Dedifferentiated amniotic fluid mesenchymal stem cell (primary cell): ENCODE measurements at regions not wholly inside any gene's neighbourhood (a gene's known extent, or its start where the extent isn't known, plus 50 kb on each side); places are given as distances from the start of the nearest gene placed in this dataset.
"Not testable (repeated sequence)": the region's sequence is repeated elsewhere in the genome, so short reads cannot be mapped to it uniquely, and the experiment has no call there.

ENCODE experiments used
- DNase-seq: peaks from one replicate; pipeline ENCODE4 v3.0.0-alpha.2; 2016; ENCODE audit errors: extremely low spot score

DNA sequence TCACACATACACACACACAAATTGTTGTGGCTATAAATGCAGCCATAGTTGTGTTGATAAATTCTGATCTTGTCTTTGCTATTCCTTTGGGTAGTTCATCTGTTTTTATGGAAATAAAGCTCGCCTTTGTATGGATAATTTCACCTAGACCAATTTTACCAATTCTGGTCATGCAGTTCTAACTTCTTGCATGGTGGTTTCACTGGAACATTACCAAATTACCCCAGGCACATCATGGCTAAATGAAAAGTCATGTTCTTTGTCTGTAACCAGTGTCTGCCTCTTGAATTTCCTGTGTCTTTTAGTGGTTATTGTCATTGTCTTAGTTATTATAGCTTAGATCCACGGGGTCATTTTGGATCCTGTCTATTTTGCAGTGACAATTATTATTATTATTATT, 50.3 kb upstream of the TMC1 start:
- DNase-seq, result no peak

DNA sequence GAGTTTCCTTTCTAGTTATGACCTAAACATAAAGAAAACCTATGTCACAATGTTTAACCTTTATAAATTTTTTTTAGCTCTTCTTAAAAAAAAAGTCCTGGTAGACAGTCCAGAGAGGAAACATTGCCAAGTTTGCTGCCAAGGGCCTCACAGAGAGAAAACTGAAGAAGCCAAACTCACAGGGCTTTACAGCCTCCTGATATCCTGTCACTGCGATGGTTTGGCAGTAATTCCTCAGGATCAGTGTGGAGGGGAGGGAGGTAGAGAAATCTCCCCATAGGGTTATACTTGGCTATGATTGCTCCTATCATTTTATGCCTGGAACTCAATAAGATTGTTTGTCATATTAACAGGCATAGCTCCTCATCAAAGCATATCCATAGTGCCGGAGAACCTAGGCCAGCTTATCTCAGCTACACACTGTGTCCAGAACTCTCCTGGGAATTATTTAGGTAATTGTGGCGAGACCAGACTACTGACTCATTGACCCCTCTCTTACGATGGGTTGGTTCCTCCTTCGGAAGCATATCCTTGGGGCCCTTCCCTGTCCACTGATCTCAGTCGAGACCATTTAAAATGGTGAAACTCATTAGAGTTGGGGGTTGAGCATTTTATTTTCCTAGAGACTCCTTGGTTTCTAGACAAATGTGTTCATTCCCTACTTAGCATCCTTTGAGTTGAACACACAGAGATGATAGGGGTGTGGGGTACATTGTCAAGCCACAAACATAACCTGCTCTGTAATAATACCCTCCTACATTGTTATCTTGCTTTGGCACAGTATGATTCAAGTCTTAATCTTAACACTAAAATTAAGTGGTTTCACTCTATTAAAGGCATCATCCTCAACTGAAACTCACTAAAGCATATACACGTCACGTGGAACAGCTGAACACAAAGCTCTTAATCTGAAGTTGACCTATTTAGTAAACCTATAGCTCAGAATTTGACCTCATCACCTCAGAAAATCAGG, 53.4 kb upstream of the TMC1 start:
- no peak for DNase-seq

DNA sequence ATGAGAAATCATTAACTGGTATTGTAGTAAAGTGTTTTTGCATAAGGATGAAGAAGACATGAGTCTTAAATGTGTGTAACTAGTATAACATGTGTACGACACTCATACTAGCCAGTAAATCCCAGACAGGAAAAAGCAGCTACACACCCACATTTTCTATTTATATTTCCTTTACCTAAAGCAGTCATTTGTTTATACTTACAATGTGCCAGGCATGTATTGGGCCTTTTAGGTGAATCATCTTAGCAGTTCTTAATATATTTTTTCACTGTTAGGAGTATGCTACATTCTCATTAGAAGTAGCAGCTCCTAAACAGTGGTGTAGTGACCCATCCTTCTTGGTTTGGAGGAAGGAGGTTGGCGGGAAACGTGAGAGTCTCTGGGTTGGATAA, 55.8 kb upstream of the TMC1 start:
- no peak for DNase-seq

DNA sequence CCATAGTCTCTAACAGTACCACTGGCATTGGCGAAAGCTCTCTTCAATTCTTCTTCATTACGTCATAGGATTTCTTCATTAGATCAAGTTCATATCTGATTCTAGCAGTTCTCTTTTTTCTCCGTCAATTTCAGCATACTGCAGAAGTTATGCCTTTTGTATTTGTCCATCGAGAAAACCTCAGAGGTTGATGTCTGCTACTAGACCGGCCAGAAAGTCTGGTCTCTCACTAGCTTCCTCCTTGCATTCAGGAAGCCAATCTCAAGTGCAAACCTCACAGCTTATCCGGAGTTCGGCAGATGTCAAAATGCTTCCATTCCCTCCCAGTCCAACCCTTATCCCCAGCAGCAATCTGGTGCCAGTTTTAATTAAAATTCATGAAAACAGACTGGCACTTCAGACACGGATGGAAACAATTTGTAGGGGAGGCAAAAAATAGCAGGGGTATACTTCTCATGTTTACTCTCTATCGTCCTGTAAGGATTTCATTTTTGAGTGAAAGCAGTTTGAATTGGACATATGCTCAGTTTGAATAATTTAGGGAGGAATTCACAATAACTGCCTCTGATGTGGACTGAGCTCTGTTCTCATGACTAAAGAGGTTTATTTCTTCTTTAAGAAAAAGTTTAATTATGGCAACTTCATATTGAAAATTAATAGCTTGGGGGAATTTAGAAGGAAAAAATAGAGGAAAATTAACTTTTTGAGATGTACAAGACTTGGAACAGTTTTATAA, 56.4 kb upstream of the TMC1 start:
- no peak for DNase-seq

DNA sequence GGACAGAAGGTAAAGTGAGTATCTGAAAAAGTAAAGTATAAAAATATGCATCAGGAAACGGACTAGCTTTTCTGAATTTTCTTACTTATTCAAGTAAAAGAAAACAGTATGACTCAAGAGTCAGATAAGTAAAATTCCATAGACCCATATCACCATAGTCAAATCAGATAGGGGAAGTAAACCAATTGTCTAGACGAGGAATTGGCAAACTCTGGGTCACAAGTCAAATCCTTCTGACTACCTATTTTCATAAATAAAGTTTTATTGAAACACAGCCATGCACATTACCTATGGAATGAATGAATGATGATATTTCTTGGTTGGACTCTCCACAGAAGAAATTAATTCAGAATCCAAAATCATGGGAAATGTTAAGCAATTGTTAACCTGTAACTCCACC, 59.1 kb upstream of the TMC1 start:
- no peak for DNase-seq

DNA sequence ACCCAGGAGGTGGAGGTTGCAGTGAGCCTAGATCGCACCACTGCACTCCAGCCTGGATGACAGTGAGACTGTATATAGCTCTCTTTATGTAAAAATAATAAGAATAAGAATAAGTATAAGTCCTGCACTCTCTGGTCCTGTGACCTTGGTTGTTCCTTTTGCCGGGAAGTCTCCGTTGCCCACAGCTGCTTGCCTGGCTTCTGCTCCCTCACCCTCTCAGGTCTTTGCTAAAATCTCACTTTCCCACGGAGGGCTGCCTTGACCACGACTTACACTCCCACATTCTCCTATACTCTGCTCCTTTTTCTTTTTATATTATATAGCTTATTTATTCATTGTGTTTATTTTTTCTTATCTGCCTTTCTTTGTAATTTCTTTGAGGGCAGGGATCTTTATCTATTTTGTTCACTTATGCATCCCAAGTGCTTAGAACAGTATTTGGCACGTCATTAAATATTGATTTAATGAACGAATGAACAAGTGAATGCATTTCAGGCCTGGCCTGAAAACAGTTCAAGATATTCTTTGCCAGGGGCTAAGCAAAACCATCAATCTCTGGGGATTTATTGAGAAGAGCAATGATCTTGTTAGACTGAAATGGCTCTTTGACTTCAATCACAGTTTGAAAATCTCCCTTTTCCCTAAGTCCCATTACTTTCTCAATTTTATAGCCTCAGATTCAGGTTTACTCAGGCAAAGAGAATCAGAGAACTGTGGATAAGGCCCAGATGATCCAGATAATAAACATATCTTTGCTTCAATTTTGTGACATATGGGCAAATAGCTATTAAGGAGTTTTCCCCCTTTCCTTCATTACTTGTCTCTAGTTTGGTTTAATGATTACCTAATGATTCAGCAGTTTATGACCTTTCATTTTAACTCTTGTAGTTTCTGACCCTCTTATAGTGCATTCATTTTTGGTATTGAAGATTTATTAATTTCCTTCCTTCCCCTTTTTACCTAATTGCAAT, 60.8 kb upstream of the TMC1 start:
- no peak for DNase-seq

DNA sequence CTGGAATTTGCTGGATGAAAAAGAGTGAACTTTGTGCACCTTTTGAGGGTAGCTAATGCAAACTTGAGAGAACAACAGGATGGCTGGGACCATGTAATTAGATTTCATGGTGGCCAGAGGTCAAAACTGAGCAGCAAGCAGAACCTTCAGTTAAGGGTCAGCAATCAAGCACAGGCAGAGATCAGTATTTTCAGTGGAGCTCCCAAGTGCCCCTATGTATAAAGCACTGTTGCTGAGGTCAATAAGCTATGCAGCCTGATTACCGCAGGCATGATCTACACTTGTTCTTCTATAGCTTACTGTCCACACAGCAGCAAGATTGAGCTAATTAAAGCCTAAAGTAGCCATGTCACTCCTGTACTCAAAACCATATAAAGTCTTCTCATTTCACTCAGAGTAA, 62.1 kb upstream of the TMC1 start:
- no peak for DNase-seq

DNA sequence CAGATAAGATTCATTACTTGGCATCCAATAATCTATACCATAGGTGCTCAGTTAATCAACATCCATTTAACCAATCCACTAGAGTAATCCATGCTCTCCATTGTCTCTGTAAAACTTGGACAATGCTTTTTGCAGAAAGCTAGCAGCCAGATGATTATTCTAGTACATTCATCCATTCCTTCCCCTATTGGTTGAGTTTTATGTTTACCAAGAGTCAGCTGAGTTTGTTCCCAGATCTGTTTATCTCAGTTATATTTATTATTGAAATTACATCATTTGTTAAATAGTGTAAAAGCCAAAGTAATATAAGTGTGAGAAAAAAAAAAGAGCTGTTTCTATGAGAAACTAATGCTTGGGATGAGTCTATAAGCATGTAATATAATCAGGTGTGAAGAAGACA, 63.3 kb upstream of the TMC1 start:
- DNase-seq, result no peak

DNA sequence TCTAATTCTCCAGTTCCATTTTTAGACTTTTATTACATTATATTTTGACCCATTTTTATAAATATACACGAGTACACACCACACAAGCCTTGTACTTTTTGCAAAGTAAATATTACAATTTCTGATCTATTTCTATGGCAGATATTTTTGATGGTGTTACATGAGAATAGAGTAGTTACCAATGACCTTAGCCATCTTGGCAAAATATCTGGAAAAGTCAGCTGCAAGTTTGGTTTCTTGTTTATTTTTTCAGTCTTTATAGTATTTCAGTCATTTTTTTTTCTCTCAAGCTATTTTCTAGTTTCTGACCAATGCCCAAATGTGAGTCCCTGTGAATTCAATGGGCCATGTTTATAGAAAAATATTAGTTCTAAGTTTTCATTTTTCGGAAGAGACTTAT, 64.0 kb upstream of the TMC1 start:
- DNase-seq, result no peak

DNA sequence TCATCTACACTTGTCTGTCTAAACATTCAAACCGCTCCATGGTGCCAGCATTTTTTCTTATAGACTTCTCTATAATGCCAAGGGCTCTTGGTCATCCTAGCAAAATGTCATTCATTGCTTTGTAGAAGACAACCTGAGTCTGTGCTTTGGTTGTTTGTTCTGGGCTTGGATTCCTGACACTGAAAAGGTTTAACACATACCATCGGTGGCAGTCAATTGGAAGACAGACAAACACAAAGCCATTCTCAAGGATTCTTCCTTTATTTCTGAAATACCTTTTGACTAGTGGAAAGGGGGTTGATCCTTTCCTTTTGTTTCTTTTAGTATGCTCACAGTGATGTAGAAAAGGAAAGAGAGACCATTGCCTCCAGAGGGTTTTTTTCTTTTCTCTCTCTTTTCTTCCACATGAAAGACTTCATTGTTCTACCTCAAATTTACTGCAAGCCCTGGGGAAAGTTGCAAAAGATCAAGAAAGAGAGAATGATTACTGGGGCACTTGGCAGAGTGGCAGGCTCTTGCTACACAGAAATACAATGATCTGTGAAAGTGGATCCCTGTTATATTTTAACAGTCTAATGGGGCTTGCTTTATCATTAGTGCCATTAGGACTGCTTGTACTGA, 66.4 kb upstream of the TMC1 start:
- no peak for DNase-seq

DNA sequence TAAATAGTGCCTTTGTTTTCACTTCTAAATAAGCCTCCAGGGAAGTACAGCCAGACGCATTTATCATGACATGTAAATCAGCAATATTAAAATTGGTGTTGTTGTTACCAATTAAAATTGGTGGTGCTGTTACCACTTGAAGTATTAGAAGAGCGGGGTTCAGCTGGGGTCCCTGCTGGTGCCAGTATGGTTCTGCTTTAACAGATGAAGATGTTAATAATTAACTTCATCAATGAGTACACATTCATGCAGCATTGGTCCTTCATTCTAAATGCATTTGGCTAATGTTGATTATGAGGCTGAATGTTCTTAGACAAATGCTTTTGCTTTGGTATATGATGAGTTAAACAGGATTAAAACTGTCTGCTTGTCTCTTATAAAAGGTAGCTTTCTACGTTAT, 67.6 kb upstream of the TMC1 start:
- DNase-seq, result no peak

DNA sequence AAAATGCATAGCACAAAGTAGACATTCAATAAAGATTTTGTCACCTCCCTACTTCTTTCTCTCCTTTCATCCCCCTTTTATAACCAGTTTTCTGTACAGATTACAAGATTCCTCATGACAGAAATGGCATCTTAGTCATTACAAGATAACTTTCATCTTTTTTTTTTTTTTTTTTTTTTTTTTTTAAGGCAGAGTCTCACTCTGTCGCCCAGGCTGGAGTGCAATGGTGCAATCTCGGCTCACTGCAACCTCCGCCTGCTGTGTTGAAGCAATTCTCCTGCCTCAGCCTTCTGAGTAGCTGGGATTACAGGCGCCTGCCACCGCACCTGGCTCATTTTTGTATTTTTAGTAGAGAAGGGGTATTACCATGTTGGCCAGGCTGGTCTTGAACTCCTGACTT, 75.2 kb upstream of the TMC1 start:
- not testable (repeated sequence) for DNase-seq

DNA sequence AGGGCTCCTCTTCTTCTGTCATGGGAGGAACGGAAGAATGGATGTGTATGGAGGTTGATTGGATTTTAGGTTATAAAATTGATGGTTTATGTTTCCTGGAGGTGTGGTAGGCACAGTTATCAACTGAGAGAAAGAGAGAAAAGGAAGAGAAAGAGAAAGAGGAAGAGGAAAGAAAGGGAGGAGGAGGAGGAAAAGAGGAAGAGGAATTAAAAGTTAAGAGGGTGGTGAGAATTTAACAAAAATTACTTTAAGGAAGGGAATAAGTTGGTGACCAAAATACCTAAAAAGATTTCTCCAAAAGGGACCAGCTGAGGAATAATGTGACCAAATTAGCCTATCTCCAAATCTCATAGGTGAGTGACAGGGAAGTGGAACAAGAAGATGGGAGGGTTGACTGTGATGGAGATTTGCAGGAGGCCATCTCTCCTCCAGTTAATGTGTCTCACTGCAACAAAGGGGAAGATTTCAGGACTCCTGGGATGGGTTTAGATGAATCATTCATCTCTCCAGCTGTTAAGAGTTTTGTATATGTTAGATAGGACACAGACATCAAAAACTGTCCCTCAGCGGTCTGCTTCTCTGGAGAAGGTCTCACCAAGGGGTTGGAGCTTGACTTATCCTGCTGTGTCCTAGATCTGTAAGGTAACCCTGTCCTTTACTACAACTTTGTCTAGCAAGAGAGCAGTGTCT, 76.0 kb upstream of the TMC1 start:
- DNase-seq, result no peak

DNA sequence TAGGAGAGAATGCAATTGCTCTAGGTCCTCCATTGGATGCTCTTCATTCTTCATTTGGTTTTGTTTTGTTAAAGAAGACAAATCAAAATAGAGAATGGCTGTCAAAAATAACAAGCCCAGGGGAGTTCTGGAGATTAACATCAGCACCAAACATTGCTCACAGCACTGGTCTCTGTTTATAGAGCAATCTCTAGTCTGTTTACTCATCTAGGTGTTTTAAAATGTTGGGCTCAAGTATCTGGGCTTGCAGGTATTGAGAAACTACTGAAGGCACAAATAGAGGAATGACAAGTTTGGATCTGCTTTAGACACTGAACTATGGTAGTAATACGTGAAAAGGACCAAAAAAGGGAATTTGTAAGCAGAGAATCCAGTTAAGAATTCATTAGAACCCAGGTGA, 77.0 kb upstream of the TMC1 start:
- no peak for DNase-seq

DNA sequence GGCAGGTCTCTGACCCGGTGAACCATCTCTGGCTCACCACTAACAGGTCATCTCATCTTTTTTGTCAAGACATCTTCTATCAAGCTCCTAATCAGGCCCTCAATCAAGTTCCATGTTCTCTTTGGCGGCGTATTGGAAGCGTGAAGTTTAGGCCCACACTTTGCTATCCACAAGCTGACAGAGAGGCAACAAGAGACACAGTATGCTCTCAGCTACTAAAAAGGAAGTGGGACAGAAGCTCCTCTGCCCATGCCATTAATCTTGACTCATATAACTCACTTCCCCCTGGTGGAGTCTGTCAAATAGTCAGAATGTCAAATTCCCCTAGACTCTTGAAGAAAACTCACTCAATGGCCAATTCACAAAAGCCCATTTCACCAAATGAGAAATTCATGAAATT, 77.6 kb upstream of the TMC1 start:
- DNase-seq, result no peak

DNA sequence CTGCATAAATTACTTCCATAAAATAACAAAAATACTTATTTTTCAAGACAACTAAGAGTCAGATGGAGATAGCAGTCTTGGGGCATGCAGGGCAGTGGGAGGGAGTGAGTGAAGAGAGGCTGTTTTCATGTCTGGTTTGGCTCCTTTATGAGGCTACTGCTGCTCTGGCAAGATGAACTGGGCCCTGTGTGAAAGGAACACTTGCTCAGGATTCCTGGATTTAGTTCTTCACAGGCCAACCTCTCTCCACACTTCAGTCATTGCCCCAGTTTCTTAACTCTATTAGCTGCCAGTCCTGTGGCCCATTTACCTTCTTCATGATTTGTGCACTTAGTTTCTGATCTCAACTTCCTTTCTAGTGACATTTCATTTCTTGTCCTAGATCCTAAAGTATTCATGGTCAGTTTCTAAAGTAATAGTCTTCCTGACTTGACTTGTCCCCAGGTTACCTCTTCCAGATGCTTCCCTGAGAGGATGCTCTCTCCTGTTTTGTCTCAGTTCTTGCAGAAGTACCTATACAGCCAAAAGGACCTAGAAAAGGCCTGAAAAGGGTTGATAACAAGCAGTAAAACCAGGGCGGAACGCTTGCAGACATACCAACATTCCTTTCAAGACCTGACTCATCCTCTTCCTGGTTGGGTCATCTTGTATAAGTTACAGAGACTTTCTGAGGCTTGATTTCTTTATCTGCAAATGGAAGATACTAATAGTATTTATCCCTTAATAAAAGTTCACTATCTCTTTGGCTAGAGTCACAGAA, 77.0 kb upstream of the ZFAND5 start:
- peak; percentile 49 for DNase-seq

DNA sequence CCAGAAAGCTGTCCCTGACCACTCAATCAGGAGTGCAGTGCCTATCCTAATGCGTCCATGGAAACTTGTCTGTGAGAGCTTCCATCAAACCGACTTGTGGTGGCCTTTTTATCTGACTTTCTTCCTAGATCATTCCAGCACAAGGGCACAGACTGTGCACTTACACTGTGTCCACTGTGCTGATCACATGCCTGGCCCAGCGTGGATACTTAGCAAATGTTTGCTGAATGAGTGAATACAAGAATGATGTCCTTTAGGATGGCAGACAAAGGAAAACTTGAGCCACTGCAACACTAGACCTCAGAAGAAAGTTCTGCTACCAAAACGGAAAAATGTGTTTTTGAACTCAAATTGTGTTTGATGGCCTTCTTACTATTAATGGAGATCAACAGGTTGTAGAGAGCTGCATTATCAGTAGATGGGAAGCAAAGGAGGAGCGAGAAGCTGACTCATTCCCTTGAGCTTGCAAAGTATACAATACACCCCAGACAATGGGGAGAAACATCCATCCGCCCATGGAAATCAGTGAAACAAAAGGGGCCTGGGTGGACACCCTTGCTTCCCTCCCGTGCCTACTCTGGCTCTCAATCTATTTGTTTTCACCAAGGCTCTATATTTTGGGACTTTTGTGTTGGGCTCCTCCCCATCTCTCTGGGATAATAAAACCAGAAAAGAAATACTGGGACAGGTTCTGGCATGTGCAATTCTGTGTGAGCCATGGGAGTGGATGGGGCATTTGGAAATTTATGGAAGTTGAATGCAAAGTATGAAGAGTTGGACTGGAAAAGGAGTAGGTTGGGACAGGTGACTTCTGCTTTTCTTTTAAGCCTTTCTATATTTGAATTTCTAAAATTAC, 76.2 kb upstream of the ZFAND5 start:
- DNase-seq, result no peak

DNA sequence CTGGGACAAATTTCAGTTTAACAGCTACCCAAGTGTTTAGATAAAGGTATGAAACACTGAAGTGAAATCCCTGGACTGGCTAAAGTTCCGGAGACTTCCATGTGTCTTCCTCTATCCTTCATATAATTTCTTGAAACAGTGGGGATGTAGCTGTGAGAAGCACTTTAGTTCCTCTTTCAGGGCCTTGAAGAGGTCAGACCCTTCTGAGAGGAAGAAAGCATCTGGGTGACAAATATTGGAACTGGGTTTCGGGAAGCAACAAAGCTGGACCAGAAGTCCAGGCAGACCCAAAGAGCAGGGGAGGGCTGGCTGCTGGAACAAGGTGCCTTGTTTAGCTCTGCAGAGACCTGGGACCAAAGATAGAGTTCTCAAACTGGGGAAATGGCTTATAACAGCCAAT, 75.4 kb upstream of the ZFAND5 start:
- DNase-seq, result no peak

DNA sequence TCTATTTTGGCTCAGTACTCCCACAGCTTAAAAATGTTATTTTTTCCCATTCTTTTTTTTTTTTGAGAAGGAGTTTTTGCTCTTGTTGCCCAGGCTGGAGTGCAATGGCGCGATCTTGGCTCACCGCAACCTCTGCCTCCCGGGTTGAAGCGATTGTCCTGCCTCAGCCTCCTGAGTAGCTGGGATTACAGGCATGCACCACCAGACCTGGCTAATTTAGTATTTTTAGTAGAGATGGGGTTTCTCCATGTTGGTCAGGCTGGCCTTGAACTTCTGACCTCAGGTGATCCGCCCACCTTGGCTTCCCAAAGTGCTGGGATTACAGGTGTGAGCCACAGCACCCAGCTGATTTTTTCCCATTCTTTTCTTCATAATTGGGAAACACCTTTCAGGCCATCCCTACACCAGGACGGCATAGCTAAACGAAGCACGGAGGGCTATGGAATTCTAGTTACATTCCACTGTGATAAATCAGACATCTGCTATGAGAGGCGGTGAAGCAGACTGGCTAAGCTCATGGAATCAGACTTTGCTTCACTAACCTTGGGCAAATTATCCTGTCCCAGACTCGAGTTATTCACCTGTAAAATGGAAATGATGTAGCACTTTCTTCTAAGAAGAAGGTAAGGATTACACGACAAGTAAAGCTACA, 68.7 kb upstream of the ZFAND5 start:
- peak; percentile 59 for DNase-seq
